NCI-H2081 treated with DMSO at 0.1 percent for 48 hours (cell line): ENCODE measurements at regions not wholly inside any gene's neighbourhood (a gene's known extent, or its start where the extent isn't known, plus 50 kb on each side); places are given as distances from the start of the nearest gene placed in this dataset.
"Not testable (repeated sequence)": the region's sequence is repeated elsewhere in the genome, so short reads cannot be mapped to it uniquely, and the experiment has no call there.

Experiments
- DNase-seq: peaks from one replicate; lab custom pipeline; 2025; lab: John Stamatoyannopoulos, UW

GRCh38 chr15:96914081-96914480 is 583.6 kb downstream of the NR2F2 start:
- no peak for DNase-seq

DNA sequence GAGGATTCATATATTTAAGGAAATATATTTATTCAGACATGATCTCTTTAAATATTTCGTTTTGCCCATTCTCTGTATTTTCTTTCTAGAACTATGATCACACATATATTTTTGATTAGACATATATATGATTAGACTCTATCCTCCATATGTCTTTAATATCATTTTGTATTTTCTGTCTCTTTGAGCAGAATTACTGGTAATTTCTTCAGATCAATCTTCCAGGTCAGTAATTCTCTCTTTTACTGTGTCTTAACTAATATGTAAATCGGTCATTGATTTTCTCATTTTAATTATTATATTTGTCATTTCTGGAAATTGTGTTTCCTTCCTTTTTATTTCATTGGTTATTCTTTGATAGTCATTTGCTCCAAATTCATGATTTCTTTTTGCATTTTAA is 586.2 kb downstream of the NR2F2 start:
- DNase-seq, result no peak

GRCh38 chr15:96924570-96924969 is 594.1 kb downstream of the NR2F2 start:
- DNase-seq, result no peak

DNA sequence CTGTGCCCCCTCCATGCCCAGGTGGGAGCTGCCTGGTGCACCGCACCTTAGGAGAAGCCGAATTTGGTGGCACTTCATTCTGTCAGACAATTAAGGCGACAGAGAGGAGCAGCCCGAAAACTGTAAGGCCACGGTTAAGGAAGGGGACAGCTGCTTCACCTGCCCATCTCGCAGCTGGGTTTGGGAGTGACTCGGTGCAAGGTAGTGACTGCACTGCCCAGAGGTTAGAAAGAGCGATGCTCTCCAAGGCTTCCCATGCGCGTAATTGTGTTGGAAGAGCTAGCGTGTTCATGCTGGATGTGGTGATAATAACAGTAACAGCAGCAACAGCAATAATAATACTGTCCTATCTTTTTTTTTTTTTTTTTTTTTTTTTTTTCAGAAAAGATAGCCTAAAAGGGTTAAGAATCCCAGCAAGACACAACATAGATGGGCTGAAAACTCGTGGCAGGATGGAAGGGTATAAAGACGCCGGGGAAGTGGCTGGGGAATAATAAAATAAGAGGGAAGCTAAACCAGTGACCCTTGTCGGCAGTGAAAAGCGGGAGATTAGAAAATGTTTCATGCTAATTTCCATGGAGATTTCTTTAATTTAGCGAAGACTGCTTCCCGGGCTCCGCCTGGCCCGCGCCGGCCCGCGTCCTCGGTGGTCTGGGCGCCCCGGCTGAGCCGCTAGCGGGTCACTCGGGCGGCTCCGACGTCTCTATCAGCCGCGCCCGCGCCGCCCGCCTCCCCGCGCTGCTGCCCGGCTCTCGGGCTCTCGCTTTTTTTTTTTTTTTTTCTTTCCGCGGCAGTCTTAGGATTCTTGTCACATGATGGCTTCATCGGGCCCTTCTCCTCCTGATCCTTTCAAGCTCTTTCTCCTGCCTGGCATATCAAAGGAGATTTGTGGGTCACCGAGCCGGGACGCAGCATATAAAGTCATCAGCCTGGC is 617.1 kb downstream of the NR2F2 start:
- DNase-seq, result no peak

DNA sequence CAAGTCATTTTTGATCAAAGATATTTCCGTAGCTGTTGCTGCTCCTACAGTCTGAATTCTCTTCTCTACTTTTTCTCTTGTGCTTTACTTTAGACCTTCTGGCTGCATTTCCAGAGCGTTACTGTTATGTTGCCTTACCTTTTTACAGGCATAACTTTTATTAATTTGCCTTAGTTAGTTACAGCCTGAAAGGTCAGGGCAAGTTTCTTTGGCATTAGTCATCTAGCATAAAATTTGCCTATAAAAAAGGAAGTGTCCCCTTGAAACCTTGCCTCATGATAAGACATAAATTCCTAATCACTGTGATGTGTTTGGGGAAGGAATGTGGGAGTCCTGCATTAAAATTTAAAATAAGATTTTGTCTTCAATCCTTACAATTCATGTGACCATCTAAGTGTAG is 618.5 kb downstream of the NR2F2 start:
- DNase-seq, result no peak

DNA sequence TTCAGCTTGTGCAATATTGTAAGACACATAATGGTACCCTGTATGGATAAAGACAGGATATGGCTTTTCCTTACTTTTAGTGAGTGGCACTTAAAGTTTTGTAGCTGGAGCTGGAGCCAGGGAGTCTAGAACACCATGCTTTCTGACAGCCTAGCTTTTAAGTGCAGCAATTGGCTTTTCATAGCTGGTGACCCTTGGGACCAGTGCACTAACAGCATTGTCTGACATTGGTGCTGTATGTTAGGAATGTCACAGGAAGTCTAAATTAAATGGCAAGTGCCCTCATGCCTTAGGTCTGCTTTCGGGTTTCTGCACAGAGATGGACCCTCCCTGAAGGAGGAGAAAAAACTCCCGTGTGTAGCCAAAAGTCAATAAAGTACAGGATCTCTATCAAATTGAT is 628.2 kb downstream of the NR2F2 start:
- DNase-seq, result no peak

DNA sequence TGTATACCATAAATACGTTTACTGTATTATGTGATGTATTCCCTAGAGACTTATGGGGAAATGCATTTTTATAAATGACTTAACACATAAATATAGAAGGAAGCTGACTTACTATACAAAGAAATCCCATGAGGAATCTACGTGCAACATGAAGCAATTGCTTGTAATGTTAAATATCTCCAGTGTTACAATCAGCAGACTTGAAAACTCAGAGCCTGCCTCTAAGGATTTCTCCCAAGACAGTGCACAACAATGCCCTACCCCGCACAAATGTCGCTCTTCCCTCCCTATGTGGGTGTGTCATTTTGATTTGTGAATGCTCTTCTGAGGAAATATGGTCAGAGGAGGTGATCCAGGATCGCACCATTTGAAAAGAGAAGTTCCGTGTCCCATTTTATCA is 629.0 kb downstream of the NR2F2 start:
- DNase-seq, result no peak

- DNase-seq, result no peak
These were observed 630.4 kb downstream of the NR2F2 start for GRCh38 chr15:96960711-96961480.

DNA sequence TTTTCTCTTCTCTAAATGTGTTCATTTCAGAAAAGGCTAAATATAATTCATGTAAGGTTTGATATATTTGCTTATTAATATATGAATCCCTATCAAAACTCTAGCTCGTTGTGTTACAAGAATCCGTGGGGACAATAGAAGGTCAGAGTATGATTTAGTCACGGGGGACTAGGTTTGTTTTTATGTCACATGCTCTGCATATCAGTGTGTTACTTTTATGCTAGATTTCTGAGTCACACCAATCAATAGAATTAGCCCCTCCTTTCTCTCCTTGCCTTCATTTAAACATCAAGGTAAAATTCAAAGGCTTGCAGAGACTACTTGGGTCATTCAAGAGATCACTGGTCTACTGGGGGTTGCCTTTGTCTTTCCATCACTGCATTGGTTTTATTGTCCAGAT is 636.1 kb downstream of the NR2F2 start:
- no peak for DNase-seq

DNA sequence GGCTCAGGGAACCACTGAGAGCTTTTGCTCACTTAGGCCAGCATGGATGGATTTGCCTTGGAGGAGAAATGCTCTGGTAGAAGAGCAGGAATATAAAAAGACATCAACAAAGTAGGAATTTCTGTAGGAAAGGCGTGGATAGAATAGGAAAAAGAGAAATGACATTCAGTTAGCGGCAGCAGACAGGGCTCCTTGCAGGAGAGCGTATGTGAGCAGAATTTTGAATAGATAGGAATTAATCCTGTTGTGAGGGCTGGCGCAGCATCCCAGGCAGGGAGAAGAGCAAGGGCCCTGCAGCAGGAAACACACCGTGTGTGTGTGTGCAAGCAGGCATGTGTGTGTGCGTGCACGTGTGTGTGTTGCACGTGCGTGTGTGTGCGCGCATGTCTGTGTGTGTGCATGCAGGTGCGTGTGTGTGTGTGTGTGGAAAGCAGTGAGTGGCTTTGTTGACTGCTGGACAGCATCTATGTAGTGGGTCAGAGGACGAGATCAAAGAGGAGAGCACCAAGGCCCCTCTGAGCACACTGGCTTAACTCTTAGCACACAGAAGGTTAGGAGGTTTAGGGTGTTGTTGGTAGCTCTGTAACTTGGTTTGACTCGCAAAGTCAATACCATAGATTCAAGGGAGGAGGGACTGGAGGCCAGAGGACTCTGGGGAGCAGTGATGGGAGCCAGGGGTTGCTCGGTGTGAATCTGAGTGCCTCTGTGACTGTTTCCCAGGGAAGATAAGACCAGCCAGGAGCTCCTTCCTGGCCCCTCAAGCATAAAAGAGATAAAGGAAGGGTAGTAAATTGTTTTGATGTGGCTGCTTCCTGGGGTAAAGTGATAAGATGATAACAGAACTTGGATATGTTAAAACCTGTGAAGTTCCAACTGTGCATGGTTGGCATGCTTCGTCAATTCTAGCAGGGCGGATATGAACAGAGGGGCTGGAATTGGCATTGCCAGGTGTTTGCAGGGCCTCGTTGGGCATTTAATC is 639.5 kb downstream of the NR2F2 start:
- DNase-seq, result no peak

- DNase-seq, result no peak
These were observed 641.7 kb downstream of the NR2F2 start for GRCh38 chr15:96972201-96972600.

GRCh38 chr15:96974761-96975160 is 644.3 kb downstream of the NR2F2 start:
- DNase-seq, result no peak

- DNase-seq, result no peak
These were observed 647.4 kb downstream of the NR2F2 start for GRCh38 chr15:96977886-96978285.

GRCh38 chr15:96978937-96979473 is 648.5 kb downstream of the NR2F2 start:
- DNase-seq, result no peak

DNA sequence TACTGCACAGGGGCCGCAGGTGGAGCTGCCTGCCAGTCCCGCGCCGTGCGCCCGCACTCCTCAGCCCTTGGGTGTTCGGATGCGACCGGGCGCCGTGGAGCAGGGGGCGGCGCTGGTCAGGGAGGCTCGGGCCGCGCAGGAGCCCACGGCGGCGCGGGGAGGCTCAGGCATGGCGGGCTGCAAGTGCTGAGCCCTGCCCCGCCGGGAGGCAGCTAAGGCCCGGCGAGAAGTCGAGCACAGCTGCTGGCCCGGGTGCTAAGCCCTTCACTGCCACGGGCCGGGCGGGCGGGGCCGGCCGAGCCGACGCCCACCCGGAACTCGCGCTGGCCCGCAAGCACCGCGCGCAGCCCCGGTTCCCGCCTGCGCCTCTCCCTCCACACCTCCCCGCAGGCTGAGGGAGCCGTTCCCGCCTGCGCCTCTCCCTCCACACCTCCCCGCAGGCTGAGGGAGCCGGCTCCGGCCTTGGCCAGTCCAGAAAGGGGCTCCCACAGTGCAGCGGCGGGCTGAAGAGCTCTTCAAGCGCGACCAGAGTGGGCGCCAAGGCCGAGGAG is 653.7 kb downstream of the NR2F2 start:
- not testable (repeated sequence) for DNase-seq

DNA sequence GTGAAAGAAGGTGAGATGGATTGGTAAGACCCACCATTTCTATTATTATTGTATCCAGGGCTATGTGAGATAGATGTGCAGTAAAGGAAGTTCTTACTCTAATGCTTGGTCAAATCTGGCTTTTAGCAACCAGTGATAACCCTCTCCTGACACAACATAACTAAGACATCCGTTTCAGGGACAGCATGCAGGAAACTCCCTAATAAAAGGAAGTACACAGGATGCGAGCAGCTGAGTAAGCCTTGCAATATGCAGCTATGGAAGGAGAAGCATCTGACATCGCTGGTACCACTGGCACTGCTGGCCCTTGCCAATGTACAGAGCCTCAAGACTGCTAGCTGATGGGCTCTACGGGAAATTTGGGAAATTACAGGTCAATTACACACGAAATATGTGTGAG is 662.3 kb downstream of the NR2F2 start:
- DNase-seq, result no peak

- DNase-seq, result no peak
These were observed 667.0 kb downstream of the NR2F2 start for GRCh38 chr15:96997538-96997937.

- DNase-seq, result no peak
These were observed 678.5 kb downstream of the NR2F2 start for GRCh38 chr15:97009031-97009431.

- DNase-seq, result no peak
These were observed 682.5 kb downstream of the NR2F2 start for GRCh38 chr15:97012986-97013385.

DNA sequence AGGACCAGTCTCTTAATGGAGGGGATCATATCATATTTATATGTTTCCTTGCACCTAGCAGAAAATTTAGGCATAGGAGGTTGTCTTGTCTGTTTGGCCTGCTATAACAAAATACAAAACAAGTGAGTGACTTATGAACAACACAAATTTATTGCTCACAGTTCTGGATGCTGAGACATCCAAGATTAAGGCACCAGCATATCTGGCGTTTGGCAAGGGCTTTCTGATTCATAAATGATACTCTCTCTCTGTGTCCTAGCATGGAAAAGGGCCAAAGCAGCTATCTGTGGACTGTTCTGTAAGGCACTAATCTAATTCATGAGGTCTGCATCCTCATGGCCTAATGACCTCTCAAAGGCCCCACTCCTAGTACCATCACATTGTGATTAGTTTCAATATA is 683.0 kb downstream of the NR2F2 start:
- DNase-seq, result no peak

DNA sequence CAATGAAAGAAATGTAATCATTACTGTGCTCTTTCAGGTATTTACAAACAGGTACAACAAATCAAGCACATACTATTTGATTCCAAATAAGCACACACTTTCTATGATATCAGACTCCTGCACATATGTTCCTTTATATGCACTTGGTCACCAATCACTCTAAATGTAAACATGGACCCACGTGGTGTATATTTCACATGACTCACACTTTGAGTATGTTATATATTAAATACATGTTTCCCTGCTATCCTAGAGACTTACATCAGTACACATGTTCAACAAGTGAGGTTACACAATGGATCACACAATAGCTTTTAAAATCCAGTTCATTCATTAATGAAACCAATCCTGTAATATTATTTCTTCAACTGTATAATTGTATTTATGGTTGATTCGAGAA is 683.5 kb downstream of the NR2F2 start:
- no peak for DNase-seq

- no peak for DNase-seq
These were observed 693.0 kb downstream of the NR2F2 start for GRCh38 chr15:97023488-97023844.
